Renal cortical epithelial cell (primary cell): ENCODE measurements at regions not wholly inside any gene's neighbourhood (a gene's known extent, or its start where the extent isn't known, plus 50 kb on each side); places are given as distances from the start of the nearest gene placed in this dataset.
A peak's percentile ranks its signal among the peaks of the same experiment; 100 is the strongest.
"Not testable (repeated sequence)": the region's sequence is repeated elsewhere in the genome, so short reads cannot be mapped to it uniquely, and the experiment has no call there.

Source experiments
- DNase-seq: peaks from one replicate; pipeline ENCODE4 v3.0.0-alpha.2; 2011; ENCODE audit warnings: low read depth

- DNase-seq, result no peak
Observed at GRCh38 chr13:105871768-105872167, 663.7 kb downstream of the EFNB2 start.

GRCh38 chr13:105871326-105871725 lies 664.1 kb downstream of the EFNB2 start:
- DNase-seq, result no peak

GRCh38 chr13:105863300-105863920 lies 672.1 kb downstream of the EFNB2 start:
- DNase-seq, result no peak

GRCh38 chr13:105848494-105848893 lies 687.0 kb downstream of the EFNB2 start:
- peak; percentile 29 for DNase-seq

- DNase-seq, result no peak
Observed at GRCh38 chr13:105847527-105848291, 687.8 kb downstream of the EFNB2 start.

- DNase-seq, result no peak
Observed at GRCh38 chr13:105846923-105847322, 688.5 kb downstream of the EFNB2 start.

GRCh38 chr13:105841286-105841685 lies 694.2 kb downstream of the EFNB2 start:
- DNase-seq, result no peak

- no peak for DNase-seq
Observed at GRCh38 chr13:105838231-105838630, 697.2 kb downstream of the EFNB2 start.

- DNase-seq, result not testable (repeated sequence)
Observed at GRCh38 chr13:105837295-105837694, 698.2 kb downstream of the EFNB2 start.

- no peak for DNase-seq
Observed at GRCh38 chr13:105830821-105831220, 704.6 kb downstream of the EFNB2 start.

- no peak for DNase-seq
Observed at GRCh38 chr13:105827111-105827809, 708.2 kb downstream of the EFNB2 start.

GRCh38 chr13:105825071-105825470 lies 710.4 kb downstream of the EFNB2 start:
- no peak for DNase-seq

GRCh38 chr13:105821337-105821736 lies 714.1 kb downstream of the EFNB2 start:
- DNase-seq, result no peak

GRCh38 chr13:105820415-105820814 lies 715.0 kb downstream of the EFNB2 start:
- DNase-seq, result no peak

GRCh38 chr13:105817498-105817897 lies 718.0 kb downstream of the EFNB2 start:
- DNase-seq, result peak; percentile 17

GRCh38 chr13:105816994-105817393 lies 718.5 kb downstream of the EFNB2 start:
- peak; percentile 98 for DNase-seq

GRCh38 chr13:105814902-105815250 lies 720.6 kb downstream of the EFNB2 start:
- no peak for DNase-seq

GRCh38 chr13:105814219-105814901 lies 721.1 kb downstream of the EFNB2 start:
- DNase-seq, result peak; percentile 96

- DNase-seq, result no peak
Observed at GRCh38 chr13:105806628-105806920, 728.9 kb downstream of the EFNB2 start.

GRCh38 chr13:105805892-105806627 lies 729.4 kb downstream of the EFNB2 start:
- no peak for DNase-seq

- DNase-seq, result peak; percentile 52
Observed at GRCh38 chr13:105804561-105805190, 730.8 kb downstream of the EFNB2 start.
